Mesenchymal stem cell (in vitro differentiated cells and primary cell): ENCODE measurements at regions not wholly inside any gene's neighbourhood (a gene's known extent, or its start where the extent isn't known, plus 50 kb on each side); places are given as distances from the start of the nearest gene placed in this dataset.
"Not testable (repeated sequence)": the region's sequence is repeated elsewhere in the genome, so short reads cannot be mapped to it uniquely, and the experiment has no call there.

Experiments used
- DNase-seq: peaks from one replicate; pipeline ENCODE4 v3.0.0-alpha.2; 2013
- H2AFZ ChIP-seq: one replicate; pipeline ENCODE4 v1.6.1; 2013; ENCODE audit warnings: low read depth, mild to moderate bottlenecking, control low read depth, inconsistent platforms, low read length, moderate library complexity
- H2AK5ac ChIP-seq: 2 replicates; pipeline ENCODE4 v1.6.1; 2013; ENCODE audit warnings: low read length, moderate library complexity, mild to moderate bottlenecking, inconsistent platforms; ENCODE audit not compliant: severe bottlenecking
- H2BK120ac ChIP-seq: one replicate; pipeline ENCODE4 v1.6.1; 2013; ENCODE audit warnings: low read depth, mild to moderate bottlenecking, inconsistent platforms, low read length, moderate library complexity
- H2BK12ac ChIP-seq, 2 experiments: one replicate each; pipeline ENCODE4 v1.6.1; 2013; ENCODE audit warnings: inconsistent platforms in 2 of 2, low read length in 2 of 2, mild to moderate bottlenecking in 2 of 2, moderate library complexity in 2 of 2, control low read depth in 1 of 2
- H2BK15ac ChIP-seq: one replicate; pipeline ENCODE4 v1.6.1; 2013; ENCODE audit warnings: mild to moderate bottlenecking, low read depth, inconsistent platforms; ENCODE audit not compliant: poor library complexity, severe bottlenecking
- H2BK5ac ChIP-seq: 2 replicates; pipeline ENCODE4 v1.6.1; 2013; ENCODE audit warnings: low read depth, mild to moderate bottlenecking, low read length, control low read depth, inconsistent platforms; ENCODE audit not compliant: poor library complexity, severe bottlenecking
- H3K14ac ChIP-seq, 2 experiments: one replicate each; pipeline ENCODE4 v1.6.1; 2013; ENCODE audit warnings: inconsistent platforms in 2 of 2, low read length in 2 of 2, control low read depth in 1 of 2, mild to moderate bottlenecking in 1 of 2, moderate library complexity in 1 of 2
- H3K18ac ChIP-seq, 2 experiments: one replicate each; pipeline ENCODE4 v1.6.1; 2013; ENCODE audit warnings: inconsistent platforms in 2 of 2, low read length in 2 of 2, control low read depth in 1 of 2, low read depth in 1 of 2, mild to moderate bottlenecking in 1 of 2
- H3K23ac ChIP-seq, 2 experiments: one replicate each; pipeline ENCODE4 v1.6.1; 2013; ENCODE audit warnings: inconsistent platforms in 2 of 2, low read length in 2 of 2, mild to moderate bottlenecking in 2 of 2, moderate library complexity in 2 of 2, control low read depth in 1 of 2
- H3K27ac ChIP-seq: 2 replicates; pipeline ENCODE4 v1.5.1; 2013; ENCODE audit warnings: mild to moderate bottlenecking, moderate library complexity, low read length, control low read depth, inconsistent platforms; ENCODE audit not compliant: poor library complexity, severe bottlenecking
- H3K27me3 ChIP-seq, 2 experiments: 2 replicates each; pipeline versions ENCODE4 v1.6.1 to v1.7.0; 2013; ENCODE audit warnings: low read length in 2 of 2, mild to moderate bottlenecking in 2 of 2, moderate library complexity in 2 of 2, control low read depth in 1 of 2, inconsistent platforms in 1 of 2; ENCODE audit not compliant: control insufficient read depth in 1 of 2, insufficient read depth in 1 of 2
- H3K36me3 ChIP-seq, 2 experiments: 2 replicates each; pipeline versions ENCODE4 v1.6.1 to v1.7.0; 2013; ENCODE audit warnings: low read length in 2 of 2, control low read depth in 1 of 2, inconsistent platforms in 1 of 2, low read depth in 1 of 2, mild to moderate bottlenecking in 1 of 2; ENCODE audit not compliant: insufficient read depth in 2 of 2, control insufficient read depth in 1 of 2
- H3K4ac ChIP-seq, 2 experiments: one replicate each; pipeline ENCODE4 v1.6.1; 2013; ENCODE audit warnings: inconsistent platforms in 2 of 2, low read length in 2 of 2, mild to moderate bottlenecking in 2 of 2, moderate library complexity in 2 of 2, control low read depth in 1 of 2, low read depth in 1 of 2
- H3K4me1 ChIP-seq: 2 replicates; pipeline ENCODE4 v1.6.1; 2013; ENCODE audit warnings: low read depth, low read length, control low read depth; ENCODE audit not compliant: control insufficient read depth, insufficient read depth
- H3K4me2 ChIP-seq: 2 replicates; pipeline ENCODE4 v1.6.1; 2013; ENCODE audit warnings: low read length, mild to moderate bottlenecking, inconsistent platforms; ENCODE audit not compliant: poor library complexity, severe bottlenecking
- H3K4me3 ChIP-seq, 2 experiments: 2 replicates each; pipeline versions ENCODE4 v1.5.1 to v1.7.0; 2013; ENCODE audit warnings: low read length in 2 of 2, mild to moderate bottlenecking in 2 of 2, control low read depth in 1 of 2, low read depth in 1 of 2; ENCODE audit not compliant: insufficient read depth in 1 of 2
- H3K79me1 ChIP-seq: replicated peaks from 2 replicates; pipeline ENCODE4 v1.6.1; 2013; ENCODE audit warnings: mild to moderate bottlenecking, control low read depth, low read length, inconsistent platforms; ENCODE audit not compliant: poor library complexity, severe bottlenecking
- H3K9ac ChIP-seq: 2 replicates; pipeline ENCODE4 v1.7.0; 2013; ENCODE audit warnings: mild to moderate bottlenecking, low read length, moderate library complexity
- H3K9me3 ChIP-seq: 2 replicates; pipeline ENCODE4 v1.7.0; 2013; ENCODE audit warnings: mild to moderate bottlenecking, low read length; ENCODE audit not compliant: control insufficient read depth
- H4K8ac ChIP-seq: one replicate; pipeline ENCODE4 v1.6.1; 2013; ENCODE audit warnings: inconsistent platforms, mild to moderate bottlenecking, low read length, moderate library complexity
- H4K91ac ChIP-seq: one replicate; pipeline ENCODE4 v1.6.1; 2013; ENCODE audit warnings: mild to moderate bottlenecking, low read length, inconsistent platforms
- WGBS: methylation state at CpG from one replicate; pipeline ENCODE4 v1.1.7; 2013; ENCODE audit warnings: mixed read lengths; 5-methylcytosine and 5-hydroxymethylcytosine counted together

DNA sequence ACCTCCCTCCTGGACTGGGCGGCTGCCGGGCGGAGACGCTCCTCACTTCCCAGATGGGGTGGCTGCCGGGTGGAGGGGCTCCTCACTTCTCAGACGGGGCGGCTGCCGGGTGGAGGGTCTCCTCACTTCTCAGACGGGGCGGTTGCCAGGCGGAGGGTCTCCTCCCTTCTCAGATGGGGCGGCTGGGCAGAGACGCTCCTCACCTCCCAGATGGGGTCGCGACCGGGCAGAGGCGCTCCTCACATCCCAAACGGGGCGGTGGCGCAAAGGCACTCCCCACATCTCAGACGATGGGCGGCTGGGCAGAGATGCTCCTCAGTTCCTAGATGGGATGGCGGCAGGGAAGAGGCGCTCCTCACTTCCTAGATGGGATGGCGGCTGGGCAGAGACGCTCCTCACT, 305.5 kb downstream of the SLITRK5 start:
- not testable (repeated sequence) for H2BK120ac ChIP-seq, H3K18ac ChIP-seq, H2BK15ac ChIP-seq, H2AK5ac ChIP-seq, H3K9ac ChIP-seq, H2BK12ac ChIP-seq, H3K4ac ChIP-seq, H3K4me3 ChIP-seq, H3K14ac ChIP-seq, H3K79me1 ChIP-seq, H2BK5ac ChIP-seq, H3K4me2 ChIP-seq, H3K4me1 ChIP-seq, H3K23ac ChIP-seq, H4K8ac ChIP-seq, H2AFZ ChIP-seq, DNase-seq, H3K27ac ChIP-seq, H3K36me3 ChIP-seq, H3K9me3 ChIP-seq, H3K27me3 ChIP-seq, H4K91ac ChIP-seq
- 95% methylated on average over 20 of the region's 26 CpGs for WGBS

DNA sequence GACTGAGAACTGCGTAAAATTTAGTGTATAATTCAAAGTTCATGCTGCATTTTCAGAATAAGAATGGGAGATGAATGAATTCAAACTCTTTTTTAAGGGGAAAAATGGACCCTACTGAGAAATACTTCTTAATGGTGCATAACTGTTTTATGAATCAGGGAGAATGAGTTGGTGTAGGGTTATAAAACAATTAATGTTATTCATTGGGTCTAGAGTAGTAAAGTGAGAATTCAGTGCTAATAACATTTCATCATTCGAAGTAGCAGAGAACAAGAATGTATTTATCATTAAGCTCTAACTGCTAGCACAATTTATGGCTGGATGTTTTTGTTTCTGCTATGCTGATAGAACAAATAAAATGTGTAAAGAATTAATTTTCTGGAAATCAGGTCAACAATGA, 310.2 kb downstream of the SLITRK5 start:
- no peak overlapping the region for H2BK15ac ChIP-seq
- no peak overlapping the region for H2AFZ ChIP-seq
- no peak overlapping the region for H4K91ac ChIP-seq
- H2BK12ac ChIP-seq, result no peak overlapping the region
- H3K14ac ChIP-seq, result no peak overlapping the region
- no peaks in the 10 kb centered on the region for H3K27me3 ChIP-seq
- H2BK120ac ChIP-seq, result no peak overlapping the region
- H3K4me3 ChIP-seq, result no peak overlapping the region
- no peaks in the 10 kb centered on the region for H3K4me1 ChIP-seq
- H3K27ac ChIP-seq, result no peak overlapping the region
- DNase-seq, result no peak
- H3K36me3 ChIP-seq, result no peaks in the 10 kb centered on the region
- H3K9me3 ChIP-seq, result peaks cover 10% of the 10 kb centered on the region
- no peak overlapping the region for H3K4ac ChIP-seq
- H3K18ac ChIP-seq, result no peak overlapping the region
- H4K8ac ChIP-seq, result no peak overlapping the region
- no peak overlapping the region for H2AK5ac ChIP-seq
- H2BK5ac ChIP-seq, result no peak overlapping the region
- H3K9ac ChIP-seq, result no peak overlapping the region
- WGBS, result 96% methylated on average over 1 of the region's 2 CpGs
- no peak overlapping the region for H3K4me2 ChIP-seq
- no peak overlapping the region for H3K23ac ChIP-seq
- no peaks in the 10 kb centered on the region for H3K79me1 ChIP-seq

DNA sequence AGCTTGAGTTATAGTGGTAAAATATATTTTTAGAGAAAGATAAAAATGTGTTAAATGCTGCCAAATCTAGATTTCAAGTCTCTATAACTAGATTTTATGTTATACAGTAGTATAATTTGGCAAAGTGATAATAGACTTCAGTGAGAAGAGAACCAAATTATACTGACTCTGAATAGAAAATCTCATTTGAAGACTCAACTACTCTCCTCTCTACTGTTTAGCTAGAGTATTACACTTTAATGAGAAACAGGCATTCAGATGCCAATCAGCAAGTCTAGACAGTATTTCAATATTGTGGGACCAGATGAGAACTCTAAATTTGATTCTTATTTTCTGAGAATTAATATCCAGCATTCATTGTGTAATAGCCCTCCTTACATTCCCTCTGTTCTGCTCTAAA, 311.2 kb downstream of the SLITRK5 start:
- no peaks in the 10 kb centered on the region for H3K79me1 ChIP-seq
- H3K14ac ChIP-seq, result no peak overlapping the region
- no peak overlapping the region for H2BK15ac ChIP-seq
- H2AFZ ChIP-seq, result no peak overlapping the region
- DNase-seq, result no peak
- H3K27ac ChIP-seq, result no peak overlapping the region
- no peaks in the 10 kb centered on the region for H3K27me3 ChIP-seq
- no peak overlapping the region for H3K4me3 ChIP-seq
- H2BK5ac ChIP-seq, result no peak overlapping the region
- no peak overlapping the region for H2BK12ac ChIP-seq
- no peak overlapping the region for H4K8ac ChIP-seq
- no peak overlapping the region for H3K9ac ChIP-seq
- no peak overlapping the region for H3K4me2 ChIP-seq
- H3K4me1 ChIP-seq, result no peaks in the 10 kb centered on the region
- H3K23ac ChIP-seq, result no peak overlapping the region
- no peaks in the 10 kb centered on the region for H3K36me3 ChIP-seq
- H2AK5ac ChIP-seq, result no peak overlapping the region
- H3K9me3 ChIP-seq, result peaks cover 14% of the 10 kb centered on the region
- H3K4ac ChIP-seq, result no peak overlapping the region
- no peak overlapping the region for H3K18ac ChIP-seq
- no peak overlapping the region for H2BK120ac ChIP-seq
- H4K91ac ChIP-seq, result no peak overlapping the region

DNA sequence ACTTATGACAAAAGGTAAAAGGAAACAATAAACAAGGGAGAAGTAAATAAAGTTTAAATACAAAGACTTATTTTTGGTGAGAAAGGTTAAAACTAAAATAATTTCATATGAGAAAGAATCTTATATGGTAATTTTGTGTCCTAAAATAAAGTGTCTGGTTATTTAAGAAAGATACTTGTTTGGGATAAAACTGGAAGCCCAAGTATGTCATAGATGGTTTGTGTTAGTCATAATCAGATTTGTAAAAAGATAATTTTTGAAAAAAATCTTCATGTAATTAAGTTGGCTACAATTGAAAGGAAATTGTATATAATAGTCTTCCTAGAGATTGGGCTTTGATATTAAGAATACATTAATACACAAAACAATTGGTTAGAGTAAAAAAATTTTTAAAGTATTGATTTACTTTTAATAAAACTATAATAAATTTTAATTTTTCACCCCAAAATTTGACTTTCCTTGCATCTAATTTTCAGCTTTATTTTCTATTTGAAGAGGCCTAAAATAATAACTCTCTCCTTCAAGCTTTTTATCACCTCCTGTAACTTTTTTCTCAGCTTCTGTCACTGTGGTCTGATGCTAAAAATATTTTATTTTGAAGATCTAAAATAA, 315.6 kb downstream of the SLITRK5 start:
- Histone ChIP-seq H3K9me3 (peaks cover 10% of the 10 kb centered on the region), H3K14ac (no peak overlapping the region), H3K18ac (no peak overlapping the region), H3K27ac (no peak overlapping the region), H2AFZ (no peak overlapping the region), H4K8ac (no peak overlapping the region), H3K23ac (no peak overlapping the region), H2BK5ac (no peak overlapping the region), H3K4me2 (no peak overlapping the region), H3K4me3 (no peak overlapping the region), H3K4me1 (no peaks in the 10 kb centered on the region), H3K27me3 (no peaks in the 10 kb centered on the region), H2BK120ac (no peak overlapping the region), H2BK15ac (no peak overlapping the region), H3K9ac (no peak overlapping the region), H3K79me1 (no peaks in the 10 kb centered on the region), H2BK12ac (no peak overlapping the region), H3K4ac (no peak overlapping the region), H3K36me3 (no peaks in the 10 kb centered on the region), H2AK5ac (no peak overlapping the region), H4K91ac (no peak overlapping the region)
- no peak for DNase-seq
